ENCODE measurements at regions not wholly inside any gene's neighbourhood (a gene's known extent, or its start where the extent isn't known, plus 50 kb on each side); places are given as distances from the start of the nearest gene placed in this dataset.

DNA sequence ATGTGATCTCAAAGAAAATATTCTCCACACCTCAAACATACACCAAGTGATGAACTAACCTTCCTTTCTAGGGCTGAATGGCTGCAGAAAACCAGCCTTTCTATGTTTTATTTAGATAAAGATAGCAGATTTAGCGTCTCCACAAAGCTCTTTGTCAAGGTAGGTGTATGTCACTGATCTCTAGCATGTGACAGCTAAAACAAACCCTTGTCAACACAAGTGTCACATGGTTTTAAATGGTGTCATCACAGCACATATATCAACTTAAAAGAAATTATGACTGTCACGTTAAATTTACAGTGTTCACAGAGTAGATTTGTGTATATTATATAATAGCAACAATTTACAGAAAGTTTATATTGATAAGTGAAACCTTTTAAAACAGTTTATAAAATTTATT, 58.3 kb downstream of the TENT5A start:
- TF ChIP-seq, protein P1, sequence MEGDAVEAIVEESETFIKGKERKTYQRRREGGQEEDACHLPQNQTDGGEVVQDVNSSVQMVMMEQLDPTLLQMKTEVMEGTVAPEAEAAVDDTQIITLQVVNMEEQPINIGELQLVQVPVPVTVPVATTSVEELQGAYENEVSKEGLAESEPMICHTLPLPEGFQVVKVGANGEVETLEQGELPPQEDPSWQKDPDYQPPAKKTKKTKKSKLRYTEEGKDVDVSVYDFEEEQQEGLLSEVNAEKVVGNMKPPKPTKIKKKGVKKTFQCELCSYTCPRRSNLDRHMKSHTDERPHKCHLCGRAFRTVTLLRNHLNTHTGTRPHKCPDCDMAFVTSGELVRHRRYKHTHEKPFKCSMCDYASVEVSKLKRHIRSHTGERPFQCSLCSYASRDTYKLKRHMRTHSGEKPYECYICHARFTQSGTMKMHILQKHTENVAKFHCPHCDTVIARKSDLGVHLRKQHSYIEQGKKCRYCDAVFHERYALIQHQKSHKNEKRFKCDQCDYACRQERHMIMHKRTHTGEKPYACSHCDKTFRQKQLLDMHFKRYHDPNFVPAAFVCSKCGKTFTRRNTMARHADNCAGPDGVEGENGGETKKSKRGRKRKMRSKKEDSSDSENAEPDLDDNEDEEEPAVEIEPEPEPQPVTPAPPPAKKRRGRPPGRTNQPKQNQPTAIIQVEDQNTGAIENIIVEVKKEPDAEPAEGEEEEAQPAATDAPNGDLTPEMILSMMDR (IDR thresholded peaks at IDR 0.05), result no peak
- TF ChIP-seq ZFX (IDR thresholded peaks at IDR 0.05; ENCODE audit: borderline replicate concordance), result no peak

All from 22Rv1 (cell line).